ENCODE measurements at regions not wholly inside any gene's neighbourhood (a gene's known extent, or its start where the extent isn't known, plus 50 kb on each side); places are given as distances from the start of the nearest gene placed in this dataset.

DNA sequence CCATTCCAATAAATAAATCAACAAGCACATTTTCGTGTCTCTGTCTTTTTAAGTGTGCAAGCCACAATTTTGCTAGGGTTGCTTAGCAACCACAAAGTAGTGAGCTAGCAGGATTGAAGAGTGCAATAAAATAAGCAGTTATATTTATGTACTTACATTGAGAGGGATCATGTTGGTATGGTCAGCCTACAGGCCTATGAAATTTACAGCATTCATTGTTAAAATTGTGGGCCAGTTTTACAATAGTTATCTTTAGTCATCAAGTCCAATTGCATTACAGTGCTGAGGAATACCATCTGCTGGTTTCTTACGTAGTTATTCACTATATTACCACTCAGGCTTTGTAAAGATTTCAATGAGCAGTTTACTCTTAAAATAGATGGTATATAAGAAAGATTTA, 192.5 kb upstream of the POT1 start:
- peak; percentile 38 to 55 for DNase-seq (ENCODE audit: low read depth in 2 of 2)
- no peak overlapping the region for H3K4me3 ChIP-seq (replicated peaks in 1 of 2; ENCODE audit: low read depth in 2 of 2, low read length in 2 of 2)
- TF ChIP-seq CTCF (IDR thresholded peaks at IDR 0.05; ENCODE audit: low read depth, low read length) = no peak

- no peak overlapping the region for H3K4me3 ChIP-seq (replicated peaks in 1 of 2; ENCODE audit: low read depth in 2 of 2, low read length in 2 of 2)
- TF ChIP-seq CTCF (IDR thresholded peaks at IDR 0.05; ENCODE audit: low read depth, low read length) = no peak
- DNase-seq (ENCODE audit: low read depth in 2 of 2) = no peak
These were observed 190.0 kb upstream of the POT1 start for GRCh38 chr7:125119559-125120115.

- H3K4me3 ChIP-seq (replicated peaks in 1 of 2; ENCODE audit: low read depth in 2 of 2, low read length in 2 of 2) = no peak overlapping the region
- DNase-seq (ENCODE audit: low read depth in 2 of 2) = peak in 1 of 2 donors; percentile 27
- TF ChIP-seq CTCF (IDR thresholded peaks at IDR 0.05; ENCODE audit: low read depth, low read length) = no peak
These were observed 188.8 kb upstream of the POT1 start for GRCh38 chr7:125118444-125118843.

DNA sequence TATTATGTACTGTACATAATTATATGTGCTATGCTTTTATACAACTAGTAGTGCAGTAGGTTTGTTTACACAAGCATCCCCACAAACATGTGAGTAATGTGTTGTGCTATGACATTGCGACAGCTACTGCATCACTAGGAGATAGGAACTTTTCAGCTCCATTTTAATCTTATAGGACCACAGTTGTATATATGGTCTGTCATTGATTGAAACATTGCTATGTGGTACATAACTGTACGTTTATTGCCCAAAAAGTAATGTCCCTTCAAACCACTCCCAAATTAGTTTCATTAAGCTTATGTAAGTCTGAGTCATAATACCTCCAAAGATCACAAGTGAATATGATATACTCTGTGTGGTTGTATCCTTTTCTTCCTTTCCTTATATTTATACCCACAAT, 183.2 kb upstream of the POT1 start:
- DNase-seq (ENCODE audit: low read depth in 2 of 2) = peak in 1 of 2 donors; percentile 51
- no peak overlapping the region for H3K4me3 ChIP-seq (replicated peaks in 1 of 2; ENCODE audit: low read depth in 2 of 2, low read length in 2 of 2)
- TF ChIP-seq CTCF (IDR thresholded peaks at IDR 0.05; ENCODE audit: low read depth, low read length) = no peak

DNA sequence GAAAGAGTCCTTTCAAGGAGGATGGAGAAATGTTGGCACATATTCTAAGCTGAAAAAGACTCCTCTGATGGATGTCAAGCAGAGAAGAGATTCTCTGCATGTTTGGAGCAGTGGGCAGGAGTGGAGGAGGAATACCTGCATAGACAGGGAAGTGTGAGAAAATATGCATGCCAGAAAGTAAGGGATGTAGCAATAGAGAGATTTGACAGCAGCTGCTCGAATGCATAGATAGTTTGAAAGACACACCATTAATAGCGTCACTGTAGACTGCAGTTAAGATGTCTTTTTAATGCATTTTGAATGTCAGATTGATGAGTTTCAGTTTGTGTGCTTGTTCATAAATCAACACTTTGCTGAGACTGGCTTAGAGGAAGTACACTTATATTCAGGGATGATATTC, 169.9 kb upstream of the POT1 start:
- no peak for DNase-seq (ENCODE audit: low read depth in 2 of 2)
- no peak overlapping the region for H3K4me3 ChIP-seq (replicated peaks in 1 of 2; ENCODE audit: low read depth in 2 of 2, low read length in 2 of 2)
- no peak for TF ChIP-seq CTCF (IDR thresholded peaks at IDR 0.05; ENCODE audit: low read depth, low read length)

DNA sequence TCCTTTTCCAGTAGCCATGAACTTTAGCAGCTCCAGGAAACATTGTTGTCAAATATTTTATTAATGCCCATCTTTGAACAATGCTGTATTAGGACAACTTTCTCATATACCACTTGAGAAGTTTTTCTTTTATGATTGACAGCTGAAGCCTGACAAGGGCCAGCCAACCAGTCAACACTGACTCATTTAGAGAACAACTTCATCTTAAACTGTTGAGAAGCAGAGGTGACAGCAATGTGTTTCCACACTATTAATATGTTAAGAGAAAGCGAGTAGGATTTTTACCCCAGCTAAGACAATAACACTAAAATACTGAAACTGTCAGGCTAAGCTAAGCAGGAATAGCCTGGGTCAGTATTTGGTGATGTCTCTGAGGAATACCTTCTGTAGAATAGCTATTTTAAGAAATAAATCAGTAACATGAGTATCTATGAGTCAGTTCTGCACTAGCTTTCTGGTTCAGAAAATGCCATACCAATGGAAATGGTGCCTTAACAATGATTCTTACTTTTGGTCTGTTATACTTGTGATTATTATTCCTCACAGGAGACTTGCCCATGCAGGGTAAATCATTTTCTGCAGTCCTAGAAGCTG, 168.8 kb upstream of the POT1 start:
- no peak overlapping the region for H3K4me3 ChIP-seq (replicated peaks in 1 of 2; ENCODE audit: low read depth in 2 of 2, low read length in 2 of 2)
- DNase-seq (ENCODE audit: low read depth in 2 of 2) = peak in 1 of 2 donors; percentile 5
- TF ChIP-seq CTCF (IDR thresholded peaks at IDR 0.05; ENCODE audit: low read depth, low read length) = no peak

DNA sequence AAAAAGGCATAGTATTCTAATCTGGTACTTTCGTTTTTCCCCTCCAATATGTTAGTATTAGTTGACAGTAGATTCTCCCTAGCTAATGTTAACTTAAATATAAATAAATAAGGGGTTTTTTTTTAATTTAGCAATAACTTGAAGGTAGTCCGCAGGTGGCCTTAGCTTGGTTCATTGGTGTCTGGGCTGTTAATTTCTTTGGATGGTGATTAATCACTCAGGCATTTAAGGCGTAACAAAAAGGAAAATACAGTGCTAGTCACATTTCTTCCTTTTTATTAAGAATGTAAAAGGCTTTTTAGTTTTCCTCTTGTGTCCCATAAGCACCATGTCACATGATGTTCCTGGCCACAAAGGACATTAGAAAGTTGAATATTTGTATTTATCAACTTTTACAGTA, 161.0 kb upstream of the POT1 start:
- no peak for TF ChIP-seq CTCF (IDR thresholded peaks at IDR 0.05; ENCODE audit: low read depth, low read length)
- no peak overlapping the region for H3K4me3 ChIP-seq (replicated peaks in 1 of 2; ENCODE audit: low read depth in 2 of 2, low read length in 2 of 2)
- DNase-seq (ENCODE audit: low read depth in 2 of 2) = peak in 1 of 2 donors; percentile 2

Measured in cardiac fibroblast (primary cell).